ENCODE measurements at regions not wholly inside any gene's neighbourhood (a gene's known extent, or its start where the extent isn't known, plus 50 kb on each side); places are given as distances from the start of the nearest gene placed in this dataset.

GRCh38 chr2:238739668-238740067 is 108.2 kb upstream of the TWIST2 start (continued):
- TF ChIP-seq, protein P1, sequence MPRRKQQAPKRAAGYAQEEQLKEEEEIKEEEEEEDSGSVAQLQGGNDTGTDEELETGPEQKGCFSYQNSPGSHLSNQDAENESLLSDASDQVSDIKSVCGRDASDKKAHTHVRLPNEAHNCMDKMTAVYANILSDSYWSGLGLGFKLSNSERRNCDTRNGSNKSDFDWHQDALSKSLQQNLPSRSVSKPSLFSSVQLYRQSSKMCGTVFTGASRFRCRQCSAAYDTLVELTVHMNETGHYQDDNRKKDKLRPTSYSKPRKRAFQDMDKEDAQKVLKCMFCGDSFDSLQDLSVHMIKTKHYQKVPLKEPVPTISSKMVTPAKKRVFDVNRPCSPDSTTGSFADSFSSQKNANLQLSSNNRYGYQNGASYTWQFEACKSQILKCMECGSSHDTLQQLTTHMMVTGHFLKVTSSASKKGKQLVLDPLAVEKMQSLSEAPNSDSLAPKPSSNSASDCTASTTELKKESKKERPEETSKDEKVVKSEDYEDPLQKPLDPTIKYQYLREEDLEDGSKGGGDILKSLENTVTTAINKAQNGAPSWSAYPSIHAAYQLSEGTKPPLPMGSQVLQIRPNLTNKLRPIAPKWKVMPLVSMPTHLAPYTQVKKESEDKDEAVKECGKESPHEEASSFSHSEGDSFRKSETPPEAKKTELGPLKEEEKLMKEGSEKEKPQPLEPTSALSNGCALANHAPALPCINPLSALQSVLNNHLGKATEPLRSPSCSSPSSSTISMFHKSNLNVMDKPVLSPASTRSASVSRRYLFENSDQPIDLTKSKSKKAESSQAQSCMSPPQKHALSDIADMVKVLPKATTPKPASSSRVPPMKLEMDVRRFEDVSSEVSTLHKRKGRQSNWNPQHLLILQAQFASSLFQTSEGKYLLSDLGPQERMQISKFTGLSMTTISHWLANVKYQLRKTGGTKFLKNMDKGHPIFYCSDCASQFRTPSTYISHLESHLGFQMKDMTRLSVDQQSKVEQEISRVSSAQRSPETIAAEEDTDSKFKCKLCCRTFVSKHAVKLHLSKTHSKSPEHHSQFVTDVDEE (CRISPR knock-in tag; IDR thresholded peaks at IDR 0.05), result no peak
- no peak for TF ChIP-seq RARB (CRISPR knock-in tag; IDR thresholded peaks at IDR 0.05)

- no peak for TF ChIP-seq ZNF70 (CRISPR knock-in tag; IDR thresholded peaks at IDR 0.05)
- no peak for TF ChIP-seq ZFP30 (CRISPR knock-in tag; IDR thresholded peaks at IDR 0.05)
- ATAC-seq, result no peak
These were observed 106.6 kb upstream of the TWIST2 start for GRCh38 chr2:238741277-238741676.

DNA sequence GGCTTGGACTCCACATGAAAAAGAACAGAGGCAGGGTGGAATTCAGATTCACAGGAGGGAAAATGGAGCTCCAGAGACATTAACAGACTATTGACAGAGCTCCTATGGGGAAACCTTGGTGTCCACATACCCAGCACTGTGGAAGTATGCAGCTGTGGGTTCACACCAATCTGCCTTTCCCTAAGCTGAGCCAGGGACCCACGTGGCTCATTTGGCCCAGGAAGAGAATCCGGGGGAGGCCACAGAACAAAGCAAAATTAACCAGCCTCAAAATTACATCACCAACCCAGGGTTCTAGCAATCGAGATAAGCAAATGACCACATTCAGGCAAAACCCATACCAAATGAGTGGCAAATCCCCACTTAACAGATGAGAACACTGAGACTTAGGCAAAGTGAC is 105.8 kb upstream of the TWIST2 start:
- no peak for ATAC-seq
- TF ChIP-seq ESRRG (CRISPR knock-in tag; IDR thresholded peaks at IDR 0.05) (no peak), PPARA (CRISPR knock-in tag; IDR thresholded peaks at IDR 0.05; ENCODE audit: borderline replicate concordance) (no peak), GLIS3 (CRISPR knock-in tag; IDR thresholded peaks at IDR 0.05) (no peak), PATZ1 (CRISPR knock-in tag; IDR thresholded peaks at IDR 0.05; ENCODE audit: borderline replicate concordance) (no peak), ISL1 (CRISPR knock-in tag; IDR thresholded peaks at IDR 0.05) (no peak), SNAI2 (CRISPR knock-in tag; IDR thresholded peaks at IDR 0.05) (no peak), ARNTL (CRISPR knock-in tag; IDR thresholded peaks at IDR 0.05; ENCODE audit: borderline replicate concordance, low read depth) (no peak), ZC3H10 (CRISPR knock-in tag; IDR thresholded peaks at IDR 0.05) (no peak), ZNF70 (CRISPR knock-in tag; IDR thresholded peaks at IDR 0.05) (no peak), ZNF565 (CRISPR knock-in tag; conservative IDR thresholded peaks at IDR 0.05; ENCODE audit: low read depth) (no peak), TCF4 (CRISPR knock-in tag; IDR thresholded peaks at IDR 0.05; ENCODE audit: borderline replicate concordance) (no peak), ZNF8 (CRISPR knock-in tag; IDR thresholded peaks at IDR 0.05) (no peak), CSDC2 (CRISPR knock-in tag; IDR thresholded peaks at IDR 0.05) (no peak), BACH2 (CRISPR knock-in tag; IDR thresholded peaks at IDR 0.05; ENCODE audit: borderline replicate concordance) (no peak)
- TF ChIP-seq, protein P2, sequence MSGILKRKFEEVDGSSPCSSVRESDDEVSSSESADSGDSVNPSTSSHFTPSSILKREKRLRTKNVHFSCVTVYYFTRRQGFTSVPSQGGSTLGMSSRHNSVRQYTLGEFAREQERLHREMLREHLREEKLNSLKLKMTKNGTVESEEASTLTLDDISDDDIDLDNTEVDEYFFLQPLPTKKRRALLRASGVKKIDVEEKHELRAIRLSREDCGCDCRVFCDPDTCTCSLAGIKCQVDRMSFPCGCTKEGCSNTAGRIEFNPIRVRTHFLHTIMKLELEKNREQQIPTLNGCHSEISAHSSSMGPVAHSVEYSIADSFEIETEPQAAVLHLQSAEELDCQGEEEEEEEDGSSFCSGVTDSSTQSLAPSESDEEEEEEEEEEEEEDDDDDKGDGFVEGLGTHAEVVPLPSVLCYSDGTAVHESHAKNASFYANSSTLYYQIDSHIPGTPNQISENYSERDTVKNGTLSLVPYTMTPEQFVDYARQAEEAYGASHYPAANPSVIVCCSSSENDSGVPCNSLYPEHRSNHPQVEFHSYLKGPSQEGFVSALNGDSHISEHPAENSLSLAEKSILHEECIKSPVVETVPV (CRISPR knock-in tag; IDR thresholded peaks at IDR 0.05), result no peak
- TF ChIP-seq, protein P3, sequence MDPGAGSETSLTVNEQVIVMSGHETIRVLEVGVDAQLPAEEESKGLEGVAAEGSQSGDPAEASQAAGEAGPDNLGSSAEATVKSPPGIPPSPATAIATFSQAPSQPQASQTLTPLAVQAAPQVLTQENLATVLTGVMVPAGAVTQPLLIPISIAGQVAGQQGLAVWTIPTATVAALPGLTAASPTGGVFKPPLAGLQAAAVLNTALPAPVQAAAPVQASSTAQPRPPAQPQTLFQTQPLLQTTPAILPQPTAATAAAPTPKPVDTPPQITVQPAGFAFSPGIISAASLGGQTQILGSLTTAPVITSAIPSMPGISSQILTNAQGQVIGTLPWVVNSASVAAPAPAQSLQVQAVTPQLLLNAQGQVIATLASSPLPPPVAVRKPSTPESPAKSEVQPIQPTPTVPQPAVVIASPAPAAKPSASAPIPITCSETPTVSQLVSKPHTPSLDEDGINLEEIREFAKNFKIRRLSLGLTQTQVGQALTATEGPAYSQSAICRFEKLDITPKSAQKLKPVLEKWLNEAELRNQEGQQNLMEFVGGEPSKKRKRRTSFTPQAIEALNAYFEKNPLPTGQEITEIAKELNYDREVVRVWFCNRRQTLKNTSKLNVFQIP (CRISPR knock-in tag; IDR thresholded peaks at IDR 0.05; ENCODE audit: borderline replicate concordance, low read depth), result no peak

DNA sequence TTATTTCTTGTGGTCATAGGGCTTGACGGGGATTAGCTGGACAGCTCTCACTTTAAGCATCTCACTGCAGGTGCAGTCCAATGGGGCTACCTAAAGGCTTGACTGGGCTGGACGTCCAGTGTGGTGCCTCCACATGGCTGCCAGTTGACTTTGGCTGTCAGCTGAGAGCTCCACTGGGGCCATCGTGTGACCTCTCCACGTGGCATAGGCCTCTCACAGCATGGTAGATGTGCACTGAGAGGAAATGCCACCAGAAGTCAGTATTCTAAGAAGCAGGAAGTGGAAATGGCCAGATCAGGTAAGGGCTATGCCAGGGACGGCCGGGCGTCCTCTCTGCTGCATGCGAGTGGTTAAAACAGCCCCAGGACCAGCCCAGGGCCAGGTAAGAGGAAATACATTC is 105.2 kb upstream of the TWIST2 start:
- TF ChIP-seq PPARA (CRISPR knock-in tag; IDR thresholded peaks at IDR 0.05; ENCODE audit: borderline replicate concordance) (no peak), CSDC2 (CRISPR knock-in tag; IDR thresholded peaks at IDR 0.05) (no peak), ZNF8 (CRISPR knock-in tag; IDR thresholded peaks at IDR 0.05) (no peak), ARNTL (CRISPR knock-in tag; IDR thresholded peaks at IDR 0.05; ENCODE audit: borderline replicate concordance, low read depth) (no peak), ISL1 (CRISPR knock-in tag; IDR thresholded peaks at IDR 0.05) (no peak), ESRRG (CRISPR knock-in tag; IDR thresholded peaks at IDR 0.05) (no peak), TOX (CRISPR knock-in tag; IDR thresholded peaks at IDR 0.05; ENCODE audit: borderline replicate concordance) (no peak), GLIS3 (CRISPR knock-in tag; IDR thresholded peaks at IDR 0.05) (no peak), ZNF70 (CRISPR knock-in tag; IDR thresholded peaks at IDR 0.05) (no peak)
- TF ChIP-seq, protein P3 (CRISPR knock-in tag; IDR thresholded peaks at IDR 0.05; ENCODE audit: borderline replicate concordance, low read depth), result no peak
- TF ChIP-seq, protein P1 (CRISPR knock-in tag; IDR thresholded peaks at IDR 0.05), result no peak
- TF ChIP-seq, protein P4, sequence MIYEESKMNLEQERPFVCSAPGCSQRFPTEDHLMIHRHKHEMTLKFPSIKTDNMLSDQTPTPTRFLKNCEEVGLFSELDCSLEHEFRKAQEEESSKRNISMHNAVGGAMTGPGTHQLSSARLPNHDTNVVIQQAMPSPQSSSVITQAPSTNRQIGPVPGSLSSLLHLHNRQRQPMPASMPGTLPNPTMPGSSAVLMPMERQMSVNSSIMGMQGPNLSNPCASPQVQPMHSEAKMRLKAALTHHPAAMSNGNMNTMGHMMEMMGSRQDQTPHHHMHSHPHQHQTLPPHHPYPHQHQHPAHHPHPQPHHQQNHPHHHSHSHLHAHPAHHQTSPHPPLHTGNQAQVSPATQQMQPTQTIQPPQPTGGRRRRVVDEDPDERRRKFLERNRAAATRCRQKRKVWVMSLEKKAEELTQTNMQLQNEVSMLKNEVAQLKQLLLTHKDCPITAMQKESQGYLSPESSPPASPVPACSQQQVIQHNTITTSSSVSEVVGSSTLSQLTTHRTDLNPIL (CRISPR knock-in tag; IDR thresholded peaks at IDR 0.05; ENCODE audit: low read depth), result no peak
- ATAC-seq, result no peak
